HUES48 (cell line): ENCODE measurements at regions not wholly inside any gene's neighbourhood (a gene's known extent, or its start where the extent isn't known, plus 50 kb on each side); places are given as distances from the start of the nearest gene placed in this dataset.

Experiments
- H3K27ac ChIP-seq: one replicate; pipeline ENCODE4 v1.7.0; 2013; ENCODE audit warnings: low read depth, low read length, inconsistent platforms
- H3K27me3 ChIP-seq: 2 replicates; pipeline ENCODE4 v1.6.1; 2013; ENCODE audit warnings: mild to moderate bottlenecking, low read length; ENCODE audit not compliant: control insufficient read depth, insufficient read depth
- H3K36me3 ChIP-seq: 2 replicates; pipeline ENCODE4 v1.6.1; 2013; ENCODE audit warnings: low read length; ENCODE audit not compliant: control insufficient read depth, insufficient read depth
- H3K4me1 ChIP-seq: 2 replicates; pipeline ENCODE4 v1.6.1; 2013; ENCODE audit warnings: mild to moderate bottlenecking, low read length; ENCODE audit not compliant: control insufficient read depth, insufficient read depth
- H3K4me3 ChIP-seq: 2 replicates; pipeline ENCODE4 v1.5.1; 2013; ENCODE audit warnings: mild to moderate bottlenecking, low read depth, low read length
- H3K9ac ChIP-seq: 2 replicates; pipeline ENCODE4 v1.6.1; 2013; ENCODE audit warnings: mild to moderate bottlenecking, low read depth, low read length, moderate library complexity
- H3K9me3 ChIP-seq: 2 replicates; pipeline ENCODE4 v1.6.1; 2013; ENCODE audit warnings: low read length; ENCODE audit not compliant: control insufficient read depth, insufficient read depth

DNA sequence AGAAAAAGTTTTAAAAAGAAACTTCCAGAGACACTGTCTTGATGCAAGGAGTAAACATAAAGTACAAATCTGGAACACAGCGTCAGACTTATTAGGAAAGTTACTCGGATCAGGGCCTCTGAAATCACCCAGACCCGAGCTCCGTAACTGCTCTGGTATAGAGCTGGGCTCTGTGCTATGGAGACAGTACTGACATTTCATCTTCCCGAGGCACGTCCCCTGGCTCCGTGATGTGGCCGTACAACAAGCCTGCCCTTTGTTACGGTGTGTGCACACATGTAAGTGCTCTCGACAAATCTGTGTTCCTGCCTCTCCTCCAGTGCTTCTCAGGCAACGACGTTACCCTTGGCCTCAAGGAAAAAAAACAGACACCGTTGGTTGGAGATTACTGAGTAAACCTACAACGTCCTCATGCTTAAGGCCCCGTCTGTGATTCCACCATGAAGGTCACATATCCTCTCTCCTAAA lies 107.0 kb upstream of the IRF2BP2 start:
- no peak overlapping the region for H3K4me3 ChIP-seq
- no peaks in the 10 kb centered on the region for H3K9me3 ChIP-seq
- no peaks in the 10 kb centered on the region for H3K27me3 ChIP-seq
- H3K36me3 ChIP-seq: no peaks in the 10 kb centered on the region
- no peak overlapping the region for H3K27ac ChIP-seq
- H3K9ac ChIP-seq: no peak overlapping the region
- peaks cover 5% of the 10 kb centered on the region; the same call in 1 of the 2 replicates for H3K4me1 ChIP-seq

- Histone ChIP-seq H3K9ac (no peak overlapping the region), H3K27me3 (no peaks in the 10 kb centered on the region), H3K4me1 (no peaks in the 10 kb centered on the region), H3K27ac (no peak overlapping the region), H3K4me3 (no peak overlapping the region), H3K36me3 (no peaks in the 10 kb centered on the region), H3K9me3 (no peaks in the 10 kb centered on the region)
Measured at GRCh38 chr1:234715252-234716014, 105.5 kb upstream of the IRF2BP2 start.

DNA sequence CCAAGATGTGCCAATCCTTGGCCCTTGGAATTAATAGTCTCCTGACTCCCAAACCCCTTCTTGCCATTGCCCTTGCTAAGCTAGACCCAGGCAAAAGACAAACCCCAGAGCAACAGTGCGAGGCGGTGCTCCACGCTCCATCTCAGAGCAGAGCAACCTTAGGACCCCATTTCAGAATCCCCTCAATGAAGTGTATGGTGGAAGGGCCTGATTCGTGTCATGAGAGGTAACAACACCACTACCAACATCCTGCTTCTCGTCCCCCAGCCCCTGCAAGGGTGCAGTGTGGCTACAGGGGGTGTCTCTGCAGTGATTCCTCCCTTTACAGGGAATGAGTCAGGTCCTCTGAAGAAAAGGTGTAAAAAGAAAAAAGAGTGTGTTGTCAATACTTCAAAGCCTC lies 103.9 kb upstream of the IRF2BP2 start:
- Histone ChIP-seq H3K9ac (no peak overlapping the region), H3K4me1 (no peaks in the 10 kb centered on the region), H3K4me3 (no peak overlapping the region), H3K36me3 (no peaks in the 10 kb centered on the region), H3K27ac (no peak overlapping the region), H3K27me3 (no peaks in the 10 kb centered on the region), H3K9me3 (no peaks in the 10 kb centered on the region)

- Histone ChIP-seq H3K4me1 (no peaks in the 10 kb centered on the region), H3K27ac (no peak overlapping the region), H3K9ac (no peak overlapping the region)
Measured at GRCh38 chr1:234713440-234713839, 103.5 kb upstream of the IRF2BP2 start.

DNA sequence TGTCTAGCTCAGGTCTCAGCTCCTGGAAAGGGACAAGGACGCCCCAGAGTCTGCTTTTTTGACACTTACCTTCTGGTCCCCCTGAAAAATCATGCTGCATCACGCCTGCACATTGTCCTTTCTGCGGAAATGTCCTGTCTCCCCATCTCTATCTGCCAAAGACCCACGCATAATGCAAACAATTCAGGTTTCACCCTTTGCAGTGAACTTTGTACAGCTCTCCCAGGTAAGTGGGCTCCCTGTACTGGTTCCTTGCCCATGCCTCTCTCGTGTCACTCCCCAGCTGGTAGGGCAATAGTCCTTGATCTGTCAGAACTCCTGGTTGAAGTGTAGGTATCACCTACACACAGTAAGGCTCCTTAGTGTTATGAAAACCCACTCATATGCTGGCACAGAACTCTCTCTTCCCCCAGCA lies 102.9 kb upstream of the IRF2BP2 start:
- H3K4me3 ChIP-seq: no peak overlapping the region
- no peaks in the 10 kb centered on the region for H3K36me3 ChIP-seq
- H3K4me1 ChIP-seq: no peaks in the 10 kb centered on the region
- no peak overlapping the region for H3K9ac ChIP-seq
- no peak overlapping the region for H3K27ac ChIP-seq
- no peaks in the 10 kb centered on the region for H3K9me3 ChIP-seq
- H3K27me3 ChIP-seq: no peaks in the 10 kb centered on the region

More at GRCh38 chr1:234713440-234713839, 103.5 kb upstream of the IRF2BP2 start:
- Histone ChIP-seq H3K36me3 (no peaks in the 10 kb centered on the region), H3K27me3 (no peaks in the 10 kb centered on the region), H3K4me3 (no peak overlapping the region), H3K9me3 (no peaks in the 10 kb centered on the region)

DNA sequence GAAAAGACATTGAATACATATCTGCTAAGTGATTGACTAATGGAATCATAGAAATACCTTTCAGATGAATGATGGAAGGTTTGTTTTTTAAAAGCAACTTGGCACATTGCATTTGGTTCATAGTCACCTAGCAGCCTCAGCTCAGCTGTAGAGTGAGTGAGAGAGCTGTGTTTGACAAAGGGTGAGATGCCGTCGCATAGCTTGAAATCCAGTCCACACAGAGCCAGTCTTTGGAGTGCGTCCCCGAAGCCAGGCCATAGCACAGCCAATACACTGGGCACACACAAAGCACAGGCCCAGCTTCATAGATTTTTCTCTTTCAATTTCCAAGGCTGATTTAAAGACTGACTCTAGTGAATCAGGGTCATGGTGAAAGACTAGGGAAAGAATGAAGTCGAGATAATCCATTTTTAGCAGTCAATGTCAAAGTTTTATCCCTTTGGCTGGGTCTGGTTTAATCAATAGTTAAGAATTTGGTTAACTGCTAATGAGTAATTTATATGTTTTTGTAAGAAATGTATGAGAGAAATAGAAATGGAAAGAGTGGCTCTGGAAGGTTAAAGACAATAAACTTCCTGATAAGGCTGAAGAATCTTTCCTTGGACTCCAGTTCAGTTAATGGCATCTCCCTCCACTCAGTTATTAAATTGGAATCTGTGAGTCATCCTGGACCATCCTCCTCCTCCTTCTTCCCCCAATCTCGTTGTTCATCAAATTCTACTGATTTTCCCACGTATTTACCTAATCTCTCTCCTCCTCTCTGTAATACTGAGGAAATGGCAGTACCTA lies 101.2 kb upstream of the IRF2BP2 start:
- Histone ChIP-seq H3K4me3 (no peak overlapping the region), H3K9ac (no peak overlapping the region), H3K27ac (no peak overlapping the region), H3K27me3 (no peaks in the 10 kb centered on the region), H3K9me3 (no peaks in the 10 kb centered on the region), H3K36me3 (no peaks in the 10 kb centered on the region), H3K4me1 (no peaks in the 10 kb centered on the region)

DNA sequence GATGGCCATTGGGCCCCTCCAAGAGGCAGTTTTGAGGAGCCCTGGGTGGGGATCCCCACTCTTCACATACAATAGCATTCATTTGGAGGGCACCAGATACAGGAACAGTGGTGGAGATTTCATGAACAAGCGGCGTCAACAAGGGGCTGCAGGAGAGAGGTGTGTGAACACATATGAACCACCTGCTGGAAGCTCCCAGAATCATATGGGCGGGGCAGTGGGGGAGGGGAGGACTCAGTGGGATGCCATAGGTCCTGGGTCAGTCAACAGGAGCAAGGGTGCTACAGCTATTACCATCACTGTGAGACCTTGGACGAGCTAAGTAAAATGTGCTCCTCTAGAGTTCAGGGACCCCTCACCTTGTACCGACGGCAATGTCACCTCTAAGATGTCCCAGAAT lies 100.4 kb upstream of the IRF2BP2 start:
- H3K9ac ChIP-seq: no peak overlapping the region
- H3K4me1 ChIP-seq: no peaks in the 10 kb centered on the region
- H3K36me3 ChIP-seq: no peaks in the 10 kb centered on the region
- H3K4me3 ChIP-seq: no peak overlapping the region
- H3K9me3 ChIP-seq: no peaks in the 10 kb centered on the region
- no peaks in the 10 kb centered on the region for H3K27me3 ChIP-seq
- H3K27ac ChIP-seq: no peak overlapping the region

- Histone ChIP-seq H3K4me1 (no peaks in the 10 kb centered on the region), H3K9ac (no peak overlapping the region), H3K36me3 (no peaks in the 10 kb centered on the region), H3K27ac (no peak overlapping the region), H3K9me3 (no peaks in the 10 kb centered on the region), H3K4me3 (no peak overlapping the region), H3K27me3 (no peaks in the 10 kb centered on the region)
Measured at GRCh38 chr1:234709473-234710228, 99.7 kb upstream of the IRF2BP2 start.

GRCh38 chr1:234708700-234709395 lies 98.9 kb upstream of the IRF2BP2 start:
- Histone ChIP-seq H3K9me3 (no peaks in the 10 kb centered on the region), H3K27ac (no peak overlapping the region), H3K27me3 (no peaks in the 10 kb centered on the region), H3K4me1 (no peaks in the 10 kb centered on the region), H3K9ac (no peak overlapping the region), H3K36me3 (no peaks in the 10 kb centered on the region), H3K4me3 (no peak overlapping the region)

GRCh38 chr1:234707641-234708040 lies 97.7 kb upstream of the IRF2BP2 start:
- Histone ChIP-seq H3K9ac (no peak overlapping the region), H3K4me1 (no peaks in the 10 kb centered on the region), H3K4me3 (no peak overlapping the region), H3K27me3 (no peaks in the 10 kb centered on the region), H3K27ac (no peak overlapping the region), H3K9me3 (no peaks in the 10 kb centered on the region), H3K36me3 (no peaks in the 10 kb centered on the region)
